DMS53 treated with DMSO at 0.1 percent for 48 hours (cell line): ENCODE measurements at regions not wholly inside any gene's neighbourhood (a gene's known extent, or its start where the extent isn't known, plus 50 kb on each side); places are given as distances from the start of the nearest gene placed in this dataset.

Source experiments
- DNase-seq: peaks from one replicate; lab custom pipeline; 2025; ENCODE audit not compliant: unreplicated experiment; lab: John Stamatoyannopoulos, UW

- no peak for DNase-seq
Measured at GRCh38 chr3:72223628-72224027, 438.7 kb upstream of the PROK2 start.

- no peak for DNase-seq
Measured at GRCh38 chr3:72223116-72223515, 438.2 kb upstream of the PROK2 start.

- no peak for DNase-seq
Measured at GRCh38 chr3:72222410-72222809, 437.5 kb upstream of the PROK2 start.

GRCh38 chr3:72220946-72221345 lies 436.0 kb upstream of the PROK2 start:
- DNase-seq = no peak

GRCh38 chr3:72219752-72220151 lies 434.8 kb upstream of the PROK2 start:
- DNase-seq = no peak

- DNase-seq = no peak
Measured at GRCh38 chr3:72217570-72217969, 432.6 kb upstream of the PROK2 start.

GRCh38 chr3:72214066-72214951 lies 429.4 kb upstream of the PROK2 start:
- DNase-seq = no peak

- no peak for DNase-seq
Measured at GRCh38 chr3:72213296-72214065, 428.5 kb upstream of the PROK2 start.

GRCh38 chr3:72212396-72212795 lies 427.4 kb upstream of the PROK2 start:
- DNase-seq = no peak

- DNase-seq = no peak
Measured at GRCh38 chr3:72210261-72210660, 425.3 kb upstream of the PROK2 start.

- DNase-seq = no peak
Measured at GRCh38 chr3:72205297-72205826, 420.4 kb upstream of the PROK2 start.

GRCh38 chr3:72204452-72204851 lies 419.5 kb upstream of the PROK2 start:
- no peak for DNase-seq

GRCh38 chr3:72203613-72204349 lies 418.8 kb upstream of the PROK2 start:
- no peak for DNase-seq

- no peak for DNase-seq
Measured at GRCh38 chr3:72203105-72203504, 418.2 kb upstream of the PROK2 start.

- DNase-seq = no peak
Measured at GRCh38 chr3:72200332-72200731, 415.4 kb upstream of the PROK2 start.

GRCh38 chr3:72199530-72199929 lies 414.6 kb upstream of the PROK2 start:
- DNase-seq = no peak

- DNase-seq = no peak
Measured at GRCh38 chr3:72196377-72196929, 411.5 kb upstream of the PROK2 start.

GRCh38 chr3:72195895-72196294 lies 410.9 kb upstream of the PROK2 start:
- DNase-seq = no peak

GRCh38 chr3:72194458-72194857 lies 409.5 kb upstream of the PROK2 start:
- DNase-seq = no peak

GRCh38 chr3:72193771-72194430 lies 409.0 kb upstream of the PROK2 start:
- DNase-seq = no peak
